ENCODE measurements at regions not wholly inside any gene's neighbourhood (a gene's known extent, or its start where the extent isn't known, plus 50 kb on each side); places are given as distances from the start of the nearest gene placed in this dataset.

- TF ChIP-seq CTCF (IDR thresholded peaks at IDR 0.05; ENCODE audit: poor library complexity, severe bottlenecking): no peak
- no peak for TF ChIP-seq RAD21 (conservative IDR thresholded peaks at IDR 0.05)
- no peak for TF ChIP-seq TAF1 (IDR thresholded peaks at IDR 0.05; ENCODE audit: low read depth)
- no peak for TF ChIP-seq EP300 (conservative IDR thresholded peaks at IDR 0.05; ENCODE audit: poor library complexity, severe bottlenecking)
- no peak for TF ChIP-seq SMC3 (conservative IDR thresholded peaks at IDR 0.05; ENCODE audit: poor library complexity)
These were observed 122.0 kb upstream of the OSTN start for GRCh38 chr3:191076903-191077552.

Measured in neural cell (in vitro differentiated cells).